HG03097 (cell line): ENCODE measurements at regions not wholly inside any gene's neighbourhood (a gene's known extent, or its start where the extent isn't known, plus 50 kb on each side); places are given as distances from the start of the nearest gene placed in this dataset.

ENCODE experiments used
- ATAC-seq: cut with Tn5 transposase; IDR thresholded peaks from one replicate; pipeline ENCODE4 v1.9.1; 2021; ENCODE audit not compliant: unreplicated experiment, low FRiP score

- no peak for ATAC-seq
Observed at GRCh38 chr5:18807256-18808149, 1173.2 kb downstream of the TAF11L14 start.

- no peak for ATAC-seq
Observed at GRCh38 chr5:18811661-18812060, 1176.3 kb downstream of the CDH18 start.

- ATAC-seq, result no peak
Observed at GRCh38 chr5:18828351-18828750, 1159.6 kb downstream of the CDH18 start.

DNA sequence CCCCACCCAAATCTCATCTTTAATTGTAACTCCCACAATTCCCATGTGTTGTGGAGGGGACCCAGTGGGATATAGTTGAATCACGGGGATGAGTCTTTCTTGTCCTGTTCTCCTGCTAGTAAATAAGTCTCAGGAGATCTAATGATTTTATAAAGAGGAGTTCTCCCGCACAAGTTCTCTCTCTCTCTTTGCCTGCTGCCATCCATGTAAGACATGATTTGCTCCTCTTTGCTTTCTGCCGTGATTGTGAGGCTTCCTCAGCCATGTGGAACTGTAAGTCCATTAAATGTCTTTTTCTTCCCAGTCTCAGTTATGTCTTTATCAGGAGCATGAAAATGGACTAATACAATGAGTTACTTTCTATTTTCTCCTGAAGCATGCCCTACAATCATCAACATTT is 1158.5 kb downstream of the CDH18 start:
- no peak for ATAC-seq

GRCh38 chr5:18850216-18850615 is 1137.8 kb downstream of the CDH18 start:
- no peak for ATAC-seq

GRCh38 chr5:18872978-18873377 is 1115.0 kb downstream of the CDH18 start:
- ATAC-seq, result no peak

- ATAC-seq, result no peak
Observed at GRCh38 chr5:18876565-18876964, 1111.4 kb downstream of the CDH18 start.

DNA sequence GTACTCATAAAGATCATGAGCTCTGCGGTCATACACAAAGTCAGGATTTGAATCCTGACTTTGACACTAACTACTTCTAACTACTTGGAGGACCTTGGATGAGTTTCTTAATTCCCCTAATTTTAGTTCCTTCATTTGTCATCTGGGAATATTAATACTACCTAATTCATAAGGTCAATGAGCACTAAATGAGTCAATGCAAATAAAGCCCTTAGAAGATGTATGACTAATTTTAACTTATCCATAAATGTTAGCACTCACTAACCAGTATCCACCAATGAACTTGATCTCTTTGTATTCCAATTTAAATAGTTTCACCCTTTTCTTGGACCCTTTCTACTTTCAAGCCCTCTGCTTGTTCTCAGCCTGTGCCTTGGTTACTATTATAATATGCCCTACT is 1106.4 kb downstream of the CDH18 start:
- no peak for ATAC-seq

DNA sequence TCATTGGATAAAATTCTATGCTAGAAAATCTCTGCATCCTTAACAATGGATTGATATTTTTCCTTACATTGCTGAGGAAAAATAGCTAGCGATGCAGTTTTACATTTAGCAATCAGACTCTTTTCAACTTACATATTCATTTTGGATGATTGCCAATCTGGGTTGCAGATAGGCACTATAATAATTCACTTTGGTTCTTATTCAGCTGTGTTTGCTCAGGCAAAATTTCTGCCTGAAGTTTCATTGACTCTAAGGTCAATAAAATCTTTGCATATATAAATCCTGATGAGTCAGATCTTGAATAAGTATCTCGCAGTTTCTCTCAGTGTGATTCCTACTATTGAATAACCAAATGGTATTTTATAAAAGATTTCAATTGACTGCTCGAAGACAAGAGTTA is 1105.8 kb downstream of the CDH18 start:
- no peak for ATAC-seq

DNA sequence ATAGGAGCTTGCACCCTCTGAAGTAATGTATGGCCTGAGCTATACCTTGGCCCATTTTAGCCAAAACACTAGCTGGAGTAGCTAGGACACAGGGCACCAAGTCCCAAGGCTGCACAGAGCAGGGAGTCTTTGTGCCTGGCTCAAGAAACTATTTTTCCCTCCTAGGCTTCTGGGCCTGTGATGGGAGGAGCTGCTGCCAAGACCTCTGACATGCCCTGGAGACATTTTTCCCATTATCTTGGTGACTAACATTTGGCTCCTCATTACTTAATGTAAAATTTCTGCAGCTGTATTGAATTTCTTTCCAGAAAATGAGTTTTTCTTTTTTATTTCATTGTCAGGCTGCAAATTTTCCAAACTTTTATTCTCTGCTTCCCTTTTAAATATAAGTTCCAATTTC is 1099.2 kb downstream of the CDH18 start:
- no peak for ATAC-seq

DNA sequence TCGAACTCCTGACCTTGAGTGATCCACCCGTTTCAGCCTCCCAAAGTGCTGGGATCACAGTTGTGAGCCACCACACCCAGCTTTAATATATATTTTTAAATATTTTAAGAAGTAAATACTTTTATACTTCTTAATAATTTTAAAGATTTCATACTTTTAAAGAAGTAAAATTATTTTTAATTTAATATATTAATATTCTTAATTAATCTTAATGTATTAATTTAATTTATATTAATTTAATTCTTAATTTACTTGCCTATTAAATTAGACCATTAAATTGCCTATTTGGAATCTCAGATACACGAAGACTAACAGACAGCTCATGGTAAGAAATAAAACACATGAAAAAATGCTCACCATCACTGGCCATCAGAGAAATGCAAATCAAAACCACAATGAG is 1087.4 kb downstream of the CDH18 start:
- no peak for ATAC-seq

- no peak for ATAC-seq
Observed at GRCh38 chr5:18920966-18921365, 1067.0 kb downstream of the CDH18 start.

GRCh38 chr5:18932081-18932480 is 1055.9 kb downstream of the CDH18 start:
- no peak for ATAC-seq

DNA sequence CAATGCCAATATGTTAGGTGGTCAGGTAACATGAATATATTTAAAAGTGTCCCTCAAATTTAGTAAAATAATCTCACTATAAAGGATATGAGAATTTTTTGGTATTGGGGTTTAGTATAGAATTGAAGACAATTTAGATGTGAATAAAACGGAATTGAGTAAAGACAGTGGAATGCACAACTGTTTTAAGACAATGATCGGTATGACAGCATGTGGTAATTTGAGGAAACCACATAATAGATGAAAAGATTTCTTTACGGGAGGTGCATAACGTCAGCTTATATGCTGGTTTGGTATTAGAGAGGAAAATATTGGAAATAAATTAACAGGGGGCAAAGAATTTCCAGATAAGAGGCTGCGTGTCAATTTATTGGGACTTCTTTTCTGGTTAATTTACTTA is 1043.2 kb downstream of the CDH18 start:
- ATAC-seq, result no peak

DNA sequence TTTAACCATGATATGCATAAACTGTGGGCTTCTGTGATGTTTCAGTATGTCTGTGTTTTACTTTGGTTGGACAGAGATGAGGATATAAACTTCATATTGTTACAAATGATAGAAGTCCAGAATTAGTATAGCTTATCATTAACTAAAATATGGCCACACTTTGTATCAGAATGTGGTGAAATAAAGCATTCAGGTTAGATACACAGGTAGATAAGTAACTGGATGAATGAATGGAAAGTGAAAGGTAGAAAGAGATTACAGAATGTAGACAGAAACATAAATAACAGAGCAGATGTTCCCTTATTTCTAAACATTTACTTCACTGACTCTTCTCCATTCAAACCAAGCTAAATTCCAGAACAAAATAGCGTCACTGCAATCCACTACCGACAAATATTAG is 1033.8 kb downstream of the CDH18 start:
- ATAC-seq, result no peak

DNA sequence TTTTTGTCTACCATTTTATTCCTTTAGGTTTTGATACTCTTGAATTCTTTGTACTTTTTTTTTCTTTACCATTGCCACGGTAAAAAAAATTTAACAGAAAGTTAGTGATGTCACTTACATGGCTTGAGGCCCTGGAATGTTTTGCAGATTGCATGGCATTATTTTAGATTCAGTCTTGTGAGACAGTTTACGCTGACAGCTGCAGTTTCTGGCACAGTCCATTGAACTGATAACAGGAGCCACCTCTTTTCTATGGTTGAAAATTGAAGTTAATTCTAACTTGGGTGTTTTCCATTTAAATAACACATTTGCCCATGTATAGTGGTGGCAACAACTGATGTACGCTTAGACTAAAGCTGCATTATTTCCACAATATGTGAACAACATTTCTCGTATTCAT is 1028.5 kb downstream of the CDH18 start:
- ATAC-seq, result no peak

DNA sequence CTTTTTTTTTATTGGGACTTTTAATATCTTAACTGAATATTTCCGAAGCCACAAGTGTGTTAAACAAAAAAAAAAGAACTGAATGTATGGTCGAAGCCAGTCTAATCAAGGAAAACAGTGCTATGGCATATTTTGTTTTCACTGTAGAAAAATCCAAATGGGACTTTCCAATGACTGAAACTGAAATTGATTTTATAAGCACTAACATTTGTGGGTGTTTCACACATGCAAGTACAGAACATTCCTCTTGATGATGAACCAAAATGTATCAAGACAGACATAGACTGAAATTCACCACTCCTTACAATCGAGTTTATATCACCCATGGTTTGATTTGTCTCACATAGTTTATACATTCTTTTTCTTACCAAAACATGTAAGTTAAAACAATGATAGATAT is 1026.8 kb downstream of the CDH18 start:
- ATAC-seq, result no peak

- ATAC-seq, result no peak
Observed at GRCh38 chr5:18965893-18966292, 1022.1 kb downstream of the CDH18 start.

DNA sequence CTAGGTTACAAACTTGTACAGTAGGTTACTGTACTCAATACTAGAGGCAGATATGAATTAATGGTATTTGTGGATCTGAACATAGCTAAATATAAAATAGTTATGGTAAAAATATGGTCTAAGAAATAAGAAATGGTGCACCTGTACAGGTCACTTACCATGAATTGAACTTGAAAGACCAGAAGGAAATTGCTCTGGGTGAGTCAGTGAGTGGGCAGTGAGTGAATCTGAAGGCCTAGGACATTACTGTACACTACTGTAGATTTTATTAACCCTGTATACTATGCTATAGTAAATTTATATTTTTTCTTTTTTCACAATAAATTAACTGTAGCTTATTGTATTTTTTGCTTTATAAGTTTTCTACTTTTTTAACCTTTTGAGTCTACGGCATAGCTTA is 1020.4 kb downstream of the CDH18 start:
- no peak for ATAC-seq

DNA sequence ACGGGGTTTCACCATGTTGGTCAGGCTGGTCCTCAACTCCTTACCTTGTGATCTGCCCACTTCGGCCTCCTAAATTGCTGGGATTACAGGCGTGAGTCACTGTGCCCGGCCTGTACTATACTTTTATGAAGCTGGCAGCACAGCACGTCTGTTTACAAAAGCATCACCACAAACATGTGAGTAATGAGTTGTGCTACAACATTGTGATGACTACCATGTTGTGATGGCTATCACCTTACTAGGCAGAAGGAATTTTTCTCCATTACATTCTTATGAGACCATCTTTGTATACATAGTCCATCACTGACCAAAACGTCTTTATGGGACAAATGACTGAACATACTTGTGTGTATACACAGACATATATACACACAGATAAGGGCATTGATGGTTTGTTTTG is 1019.0 kb downstream of the CDH18 start:
- no peak for ATAC-seq

DNA sequence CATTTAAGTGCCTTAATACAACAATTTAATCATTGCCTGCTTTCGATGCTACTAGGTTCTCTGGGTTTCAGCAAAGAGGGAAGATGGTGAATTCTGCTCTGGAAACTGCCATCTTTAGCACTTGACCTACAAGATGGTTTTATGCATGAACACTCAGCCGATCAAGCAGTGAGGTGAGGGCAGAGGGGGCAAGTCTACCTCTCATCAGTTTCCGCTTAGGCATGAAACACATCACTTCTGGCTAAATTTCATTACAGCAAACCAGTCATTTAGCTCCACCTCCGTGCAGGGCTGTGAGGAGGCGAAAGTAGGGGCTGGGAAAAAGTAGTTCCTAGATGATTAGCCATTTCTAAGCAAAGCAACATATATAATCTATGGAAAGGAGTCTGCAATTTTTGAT is 1018.0 kb downstream of the CDH18 start:
- no peak for ATAC-seq

DNA sequence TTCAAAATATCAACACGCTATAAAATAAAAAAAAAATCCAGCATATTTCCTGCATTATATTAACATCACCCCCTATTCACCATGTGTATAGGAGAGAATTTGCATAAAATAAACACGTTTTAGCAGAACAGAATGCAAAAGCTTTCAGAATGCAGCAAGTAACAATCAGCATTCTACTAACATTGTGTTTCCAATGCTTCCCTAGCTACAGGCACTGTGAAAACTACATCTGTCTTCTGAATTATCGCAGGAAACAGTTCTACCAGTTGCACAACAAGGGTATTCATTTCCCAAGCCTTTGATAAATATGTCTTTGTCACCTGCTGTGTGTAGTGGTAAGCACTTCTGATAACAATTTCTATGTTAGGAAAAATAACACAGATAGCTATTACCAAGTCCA is 1015.8 kb downstream of the CDH18 start:
- ATAC-seq, result no peak

DNA sequence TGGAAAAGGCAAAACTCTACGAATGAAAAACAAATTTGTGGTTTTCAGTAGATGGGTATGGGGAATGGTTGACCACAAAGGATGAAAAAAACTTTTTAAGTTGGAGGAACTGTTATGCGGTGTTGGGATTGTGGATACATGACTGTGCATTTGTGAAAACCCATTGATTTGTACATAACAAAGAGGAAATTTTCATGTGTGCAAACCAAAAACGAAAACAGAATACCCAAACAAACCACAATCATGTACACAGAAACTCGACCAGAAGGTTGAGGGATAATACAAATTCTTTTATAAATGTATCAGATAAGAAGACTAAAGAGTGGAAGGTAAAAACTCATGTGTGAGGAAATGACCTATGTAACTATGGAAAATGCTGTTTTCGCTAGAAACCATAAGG is 1012.4 kb downstream of the CDH18 start:
- ATAC-seq, result no peak
